ENCODE measurements at regions not wholly inside any gene's neighbourhood (a gene's known extent, or its start where the extent isn't known, plus 50 kb on each side); places are given as distances from the start of the nearest gene placed in this dataset.

DNA sequence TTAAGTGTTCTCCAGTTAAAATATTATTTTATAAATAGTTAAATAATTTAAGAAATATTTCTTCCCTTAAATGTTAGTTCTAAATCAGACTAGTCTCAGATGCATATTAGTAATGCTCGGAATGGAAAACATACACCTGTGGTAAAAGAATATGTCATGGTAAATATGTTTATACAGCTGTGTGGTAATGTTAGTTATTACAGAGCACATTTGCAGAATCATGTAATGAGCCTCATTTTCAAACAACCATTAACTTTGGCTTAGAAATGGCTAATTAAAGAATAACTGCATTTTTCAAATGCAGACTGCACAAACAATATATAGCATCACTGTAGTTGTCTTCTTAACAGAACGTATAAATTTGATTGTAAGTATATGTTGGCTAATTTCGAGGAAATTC, 90.3 kb downstream of the DISP1 start:
- TF ChIP-seq, protein P1, sequence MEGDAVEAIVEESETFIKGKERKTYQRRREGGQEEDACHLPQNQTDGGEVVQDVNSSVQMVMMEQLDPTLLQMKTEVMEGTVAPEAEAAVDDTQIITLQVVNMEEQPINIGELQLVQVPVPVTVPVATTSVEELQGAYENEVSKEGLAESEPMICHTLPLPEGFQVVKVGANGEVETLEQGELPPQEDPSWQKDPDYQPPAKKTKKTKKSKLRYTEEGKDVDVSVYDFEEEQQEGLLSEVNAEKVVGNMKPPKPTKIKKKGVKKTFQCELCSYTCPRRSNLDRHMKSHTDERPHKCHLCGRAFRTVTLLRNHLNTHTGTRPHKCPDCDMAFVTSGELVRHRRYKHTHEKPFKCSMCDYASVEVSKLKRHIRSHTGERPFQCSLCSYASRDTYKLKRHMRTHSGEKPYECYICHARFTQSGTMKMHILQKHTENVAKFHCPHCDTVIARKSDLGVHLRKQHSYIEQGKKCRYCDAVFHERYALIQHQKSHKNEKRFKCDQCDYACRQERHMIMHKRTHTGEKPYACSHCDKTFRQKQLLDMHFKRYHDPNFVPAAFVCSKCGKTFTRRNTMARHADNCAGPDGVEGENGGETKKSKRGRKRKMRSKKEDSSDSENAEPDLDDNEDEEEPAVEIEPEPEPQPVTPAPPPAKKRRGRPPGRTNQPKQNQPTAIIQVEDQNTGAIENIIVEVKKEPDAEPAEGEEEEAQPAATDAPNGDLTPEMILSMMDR (IDR thresholded peaks at IDR 0.05) = no peak
- TF ChIP-seq POLR2A (IDR thresholded peaks at IDR 0.05) = no peak

Measured in testis (tissue), 2 donors.